IMR-90 (cell line): ENCODE measurements at regions not wholly inside any gene's neighbourhood (a gene's known extent, or its start where the extent isn't known, plus 50 kb on each side); places are given as distances from the start of the nearest gene placed in this dataset.

ENCODE experiments used
- ATAC-seq: fragments of 200-7000 bp; cut with Tn5 transposase; 2 replicates; pipeline ENCODE4 v1.9.1; 2020; ENCODE audit warnings: low read depth, mild to moderate bottlenecking, moderate library complexity
- BruUV-seq: library from RNA; stranded (reverse); fragments of 400-500 nt; replicated peaks from 2 replicates; lab custom pipeline; 2021; lab: Mats Ljungman, UMichigan
- CTCF ChIA-PET: fragments of 300-600 bp; formaldehyde crosslinking; extraction: SDS; loops from one replicate; lab custom pipeline; 2021; ENCODE audit warnings: antibody characterized with exemption; lab: Yijun Ruan, JAX
- POLR2A ChIA-PET: fragments of 300-600 bp; sonication (Branson Sonifier 250); formaldehyde crosslinking; loops from one replicate; lab custom pipeline; 2022; ENCODE audit warnings: antibody characterized with exemption; ENCODE audit not compliant: unreplicated experiment; lab: Charles Lee
- DNase-seq: peaks from one replicate; pipeline ENCODE4 v3.0.0; 2013
- H2AFZ ChIP-seq: replicated peaks from 2 replicates; pipeline ENCODE3; 2013; ENCODE audit warnings: low read length, mild to moderate bottlenecking; ENCODE audit not compliant: poor library complexity
- H2AK5ac ChIP-seq: 2 replicates; pipeline ENCODE4 v1.6.1; 2013; ENCODE audit warnings: low read depth, low read length, inconsistent platforms
- H2AK9ac ChIP-seq: replicated peaks from 2 replicates; pipeline ENCODE3; 2013; ENCODE audit warnings: mild to moderate bottlenecking, low read depth, low read length, moderate library complexity; ENCODE audit not compliant: poor library complexity
- H2BK120ac ChIP-seq: 2 replicates; pipeline ENCODE4 v1.6.1; 2013; ENCODE audit warnings: low read depth, low read length, inconsistent platforms
- H2BK15ac ChIP-seq: 3 replicates; pipeline ENCODE4 v1.6.1; 2013; ENCODE audit warnings: low read depth, low read length, inconsistent platforms
- H2BK20ac ChIP-seq: 2 replicates; pipeline ENCODE4 v1.6.1; 2013; ENCODE audit warnings: low read depth, mild to moderate bottlenecking, inconsistent platforms, low read length, moderate library complexity
- H2BK5ac ChIP-seq: 2 replicates; pipeline ENCODE4 v1.6.1; 2013; ENCODE audit warnings: mild to moderate bottlenecking, low read depth, low read length, inconsistent platforms; ENCODE audit not compliant: poor library complexity, severe bottlenecking
- H3K14ac ChIP-seq: replicated peaks from 2 replicates; pipeline ENCODE4 v1.6.1; 2013; ENCODE audit warnings: low read depth, low read length, inconsistent platforms
- H3K18ac ChIP-seq: 2 replicates; pipeline ENCODE4 v1.6.1; 2013; ENCODE audit warnings: low read depth, low read length, control low read depth
- H3K23ac ChIP-seq: 2 replicates; pipeline ENCODE4 v1.6.1; 2013; ENCODE audit warnings: low read depth, low read length, inconsistent platforms
- H3K27ac ChIP-seq: 2 replicates; pipeline ENCODE4 v1.5.1; 2013; ENCODE audit warnings: mild to moderate bottlenecking, control low read depth, low read length; ENCODE audit not compliant: insufficient read depth
- H3K27me3 ChIP-seq: 2 replicates; pipeline ENCODE4 v1.6.1; 2013; ENCODE audit warnings: low read length; ENCODE audit not compliant: control insufficient read depth, insufficient read depth
- H3K36me3 ChIP-seq: 2 replicates; pipeline ENCODE4 v1.6.1; 2013; ENCODE audit warnings: low read length, mixed read lengths; ENCODE audit not compliant: control insufficient read depth, insufficient read depth
- H3K4ac ChIP-seq: 2 replicates; pipeline ENCODE4 v1.6.1; 2013; ENCODE audit warnings: low read depth, low read length, inconsistent platforms
- H3K4me1 ChIP-seq: 2 replicates; pipeline ENCODE4 v1.6.1; 2013; ENCODE audit warnings: low read length, mixed read lengths; ENCODE audit not compliant: control insufficient read depth, insufficient read depth
- H3K4me2 ChIP-seq: 2 replicates; pipeline ENCODE4 v1.6.1; 2013; ENCODE audit warnings: low read depth, mild to moderate bottlenecking, control low read depth, low read length, moderate library complexity
- H3K4me3 ChIP-seq: 2 replicates; pipeline ENCODE4 v1.5.1; 2013; ENCODE audit warnings: low read depth, mild to moderate bottlenecking, control low read depth, low read length, moderate library complexity; ENCODE audit not compliant: insufficient read depth
- H3K56ac ChIP-seq: 2 replicates; pipeline ENCODE4 v1.6.1; 2013; ENCODE audit warnings: low read length, inconsistent platforms; ENCODE audit not compliant: insufficient read depth; ENCODE audit errors: extremely low read depth
- H3K79me1 ChIP-seq, 2 experiments: 2 replicates each; pipeline ENCODE4 v1.6.1; 2013; ENCODE audit warnings: low read length in 2 of 2, inconsistent platforms in 1 of 2, low read depth in 1 of 2
- H3K9ac ChIP-seq: 2 replicates; pipeline ENCODE4 v1.6.1; 2013; ENCODE audit warnings: low read depth, low read length, control low read depth
- H3K9me1 ChIP-seq: 2 replicates; pipeline ENCODE4 v1.6.1; 2013; ENCODE audit warnings: low read length, inconsistent platforms; ENCODE audit not compliant: insufficient read depth
- H3K9me3 ChIP-seq: 2 replicates; pipeline ENCODE4 v1.6.1; 2013; ENCODE audit warnings: low read length; ENCODE audit not compliant: control insufficient read depth, insufficient read depth
- H4K20me1 ChIP-seq: 2 replicates; pipeline ENCODE4 v1.6.1; 2013; ENCODE audit warnings: low read length, inconsistent platforms; ENCODE audit not compliant: insufficient read depth
- H4K5ac ChIP-seq: 2 replicates; pipeline ENCODE4 v1.6.1; 2013; ENCODE audit warnings: mild to moderate bottlenecking, low read depth, low read length, control low read depth
- H4K8ac ChIP-seq, 2 experiments: 2 replicates each; pipeline ENCODE4 v1.6.1; 2013; ENCODE audit warnings: low read depth in 2 of 2, low read length in 2 of 2, control low read depth in 1 of 2, inconsistent platforms in 1 of 2
- H4K91ac ChIP-seq: 2 replicates; pipeline ENCODE4 v1.6.1; 2013; ENCODE audit warnings: low read depth, low read length, inconsistent platforms; ENCODE audit not compliant: insufficient read depth
- CEBPB ChIP-seq: IDR thresholded peaks from 2 replicates; pipeline ENCODE4 v1.6.1; 2012; ENCODE audit warnings: low read depth, low read length, improper control_type of control experiment
- CHD1 ChIP-seq: IDR thresholded peaks from 2 replicates; pipeline ENCODE4 v1.6.1; 2012; ENCODE audit warnings: low read depth, low read length, improper control_type of control experiment
- MAFK ChIP-seq: IDR thresholded peaks from 2 replicates; pipeline ENCODE4 v1.6.1; 2012; ENCODE audit warnings: low read depth, low read length, improper control_type of control experiment
- RCOR1 ChIP-seq: IDR thresholded peaks from 2 replicates; pipeline ENCODE4 v1.6.1; 2012; ENCODE audit warnings: mild to moderate bottlenecking, low read length, improper control_type of control experiment; ENCODE audit not compliant: insufficient replicate concordance
- WGBS, 2 experiments: methylation state at CpG; one replicate each; pipeline versions ENCODE4 v1.1.5 to v1.1.7; 2013; ENCODE audit warnings: missing lambda C conversion rate in 2 of 2; ENCODE audit not compliant: insufficient read length in 1 of 2; ENCODE audit errors: extremely low coverage in 2 of 2; 5-methylcytosine and 5-hydroxymethylcytosine counted together
- dilution Hi-C: fragments of 300-500 bp; cut with HindIII; formaldehyde crosslinking; loops from one replicate; pipeline ENCODE4 v1.14.3; 2018; ENCODE audit warnings: low sequenced_read_pairs; ENCODE audit not compliant: unreplicated experiment
- in situ Hi-C: fragments of 300-500 bp; cut with MboI; formaldehyde crosslinking; loops from 3 replicates; pipeline ENCODE4 v1.14.3; 2019; ENCODE audit warnings: low sequenced_read_pairs, inconsistent platforms, mixed read lengths
- intact Hi-C: fragments of 100-400 bp; cut with micrococcal nuclease; formaldehyde crosslinking; loops from 2 replicates; pipeline ENCODE4 v1.10.0; 2022

DNA sequence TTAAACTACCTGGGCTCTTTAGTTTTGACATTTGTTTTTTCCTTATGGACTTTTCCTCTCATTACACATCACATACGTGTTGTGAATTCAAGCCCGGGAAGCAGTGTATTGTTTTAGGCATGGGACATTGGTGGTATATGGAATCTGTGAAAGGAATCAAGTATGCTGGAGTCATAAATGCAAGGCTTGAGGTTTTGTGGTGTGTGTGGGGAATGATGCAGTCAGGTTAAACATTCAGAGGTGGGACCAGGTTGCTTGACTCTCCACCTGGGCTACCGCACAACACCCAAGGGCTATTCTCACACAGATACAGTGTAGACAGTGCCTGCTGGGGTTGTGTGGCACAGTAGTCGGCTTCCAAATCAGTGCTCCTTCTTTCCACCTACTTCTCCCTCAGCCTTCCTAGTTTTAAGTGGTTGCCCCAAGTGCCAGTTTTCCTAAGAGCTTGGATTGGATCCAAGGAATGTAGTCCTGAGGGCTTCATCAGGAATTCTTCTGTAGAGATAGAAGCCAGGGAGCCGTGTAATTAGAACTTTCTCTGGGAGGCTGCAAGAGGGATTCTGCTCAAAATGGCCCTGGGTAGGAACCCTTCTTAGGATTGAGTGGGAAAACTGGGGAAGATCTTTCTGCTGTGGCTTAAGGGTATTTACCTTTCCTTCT, 243.7 kb downstream of the C12orf75 start:
- POLR2A ChIA-PET, result no interaction called here

More for the DNA sequence above, 243.7 kb downstream of the C12orf75 start:
- in situ Hi-C loops (no loop called here), intact Hi-C loops (no loop called here), dilution Hi-C loops (no loop called here)
- H2AFZ ChIP-seq, result no peak overlapping the region
- no peak overlapping the region for H3K4me2 ChIP-seq
- no peak overlapping the region for H3K14ac ChIP-seq
- no peak overlapping the region for H2BK20ac ChIP-seq
- H2AK5ac ChIP-seq, result no peak overlapping the region
- H3K18ac ChIP-seq, result no peak overlapping the region
- H3K56ac ChIP-seq, result no peak overlapping the region
- H2AK9ac ChIP-seq, result no peak overlapping the region
- no peak overlapping the region for H2BK15ac ChIP-seq
- no peak overlapping the region for H4K5ac ChIP-seq
- CTCF ChIA-PET, result no interaction called here
- WGBS, 2 experiments, result no CpG with 5 or more reads among the region's 5 CpGs
- H3K9me3 ChIP-seq, result 0 out of 2 replicates have a peak, but pooled peaks cover 2% of the 10 kb centered on the region
- no peak overlapping the region for H3K9ac ChIP-seq
- no peaks in the 10 kb centered on the region for H4K20me1 ChIP-seq
- H2BK5ac ChIP-seq, result no peak overlapping the region
- no peak overlapping the region for H3K4me3 ChIP-seq
- no peaks in the 10 kb centered on the region for H3K79me1 ChIP-seq
- H3K4ac ChIP-seq, result no peak overlapping the region
- ATAC-seq (no peak), DNase-seq (no peak)
- no peak overlapping the region for H3K27ac ChIP-seq
- H4K91ac ChIP-seq, result no peak overlapping the region
- H2BK120ac ChIP-seq, result no peak overlapping the region
- no peaks in the 10 kb centered on the region for H3K9me1 ChIP-seq
- no peaks in the 10 kb centered on the region for H3K36me3 ChIP-seq
- no peaks in the 10 kb centered on the region for H3K4me1 ChIP-seq
- TF ChIP-seq MAFK, result no peak
- TF ChIP-seq CHD1, result no peak
- TF ChIP-seq RCOR1, result no peak
- TF ChIP-seq CEBPB, result no peak
- peaks cover 5% of the 10 kb centered on the region; the same call in 1 of the 2 replicates for H3K27me3 ChIP-seq
- H4K8ac ChIP-seq, result no peak overlapping the region
- H3K23ac ChIP-seq, result no peak overlapping the region
- BruUV-seq, result no TSS peak
